GM10266 (cell line): ENCODE measurements at regions not wholly inside any gene's neighbourhood (a gene's known extent, or its start where the extent isn't known, plus 50 kb on each side); places are given as distances from the start of the nearest gene placed in this dataset.
"Not testable (repeated sequence)": the region's sequence is repeated elsewhere in the genome, so short reads cannot be mapped to it uniquely, and the experiment has no call there.

Source experiments
- DNase-seq: peaks from one replicate; pipeline ENCODE4 v3.0.0; 2012; ENCODE audit errors: extremely low spot score
- CTCF ChIP-seq: IDR thresholded peaks from 2 replicates; pipeline ENCODE4 v1.5.1; 2012; ENCODE audit warnings: mild to moderate bottlenecking, low read depth; ENCODE audit not compliant: control insufficient read depth, insufficient read depth; ENCODE audit errors: missing control alignments

DNA sequence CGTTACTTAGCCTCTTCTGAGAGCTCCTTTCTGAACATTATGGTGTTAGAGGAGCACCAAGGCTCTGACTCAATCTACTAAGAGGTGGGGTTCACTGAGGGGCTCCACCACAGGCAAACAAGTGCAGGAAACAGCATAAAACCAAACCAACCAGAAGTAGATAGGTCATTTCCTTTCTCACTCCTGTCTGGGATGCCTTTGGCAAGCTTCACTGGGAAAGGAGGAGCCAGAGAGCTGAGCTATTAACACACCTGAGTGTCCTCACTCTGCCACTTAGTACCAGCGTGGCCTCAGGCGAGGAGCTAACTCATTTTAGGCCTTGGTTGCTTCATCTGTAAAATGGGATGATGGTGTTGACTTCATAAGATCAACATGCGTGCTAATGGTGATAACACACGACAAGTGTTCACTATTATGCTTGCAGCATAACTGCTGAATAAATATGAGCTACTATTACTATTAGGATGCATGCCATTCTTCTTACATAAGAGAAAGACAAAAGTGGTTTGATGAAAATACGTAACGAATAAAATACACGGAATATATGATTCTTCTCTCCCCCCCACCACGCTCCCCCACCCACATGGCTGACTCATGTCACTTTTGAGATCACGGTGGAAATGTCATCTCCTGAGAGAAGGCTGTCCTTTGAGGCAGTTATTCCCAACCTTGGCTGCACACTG lies 185.4 kb downstream of the BCAS1 start:
- no peak for TF ChIP-seq CTCF
- no peak for DNase-seq

GRCh38 chr20:53883098-53883911 lies 187.1 kb downstream of the BCAS1 start:
- DNase-seq = no peak
- no peak for TF ChIP-seq CTCF

DNA sequence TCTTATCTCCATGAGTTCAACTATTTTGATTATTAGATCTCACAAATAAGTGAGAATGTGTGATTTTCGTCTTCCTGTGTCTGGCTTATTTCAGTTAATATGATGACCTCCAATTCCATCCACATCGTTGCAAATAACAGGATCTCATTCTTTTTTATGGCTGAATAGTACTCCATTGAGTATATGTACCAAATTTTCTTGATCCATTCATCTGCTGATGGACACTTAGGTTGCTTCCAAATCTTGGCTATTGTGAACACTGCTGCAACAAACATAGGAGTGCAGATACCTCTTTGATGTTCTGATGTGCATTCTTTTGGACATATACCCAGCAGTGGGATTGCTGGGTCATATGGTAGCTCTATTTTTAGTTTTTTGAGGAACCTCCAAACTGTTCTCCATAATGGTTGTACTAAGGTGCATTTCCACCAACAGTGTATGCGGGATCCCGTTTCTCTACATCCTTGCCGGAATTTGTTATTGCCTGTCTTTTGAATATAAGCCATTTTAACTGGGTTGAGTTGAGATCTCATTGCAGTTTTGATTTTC lies 187.9 kb downstream of the BCAS1 start:
- not testable (repeated sequence) for DNase-seq

GRCh38 chr20:53881362-53881761 lies 189.0 kb downstream of the BCAS1 start:
- no peak for TF ChIP-seq CTCF
- no peak for DNase-seq

GRCh38 chr20:53880108-53880641 lies 190.2 kb downstream of the BCAS1 start:
- no peak for DNase-seq
- TF ChIP-seq CTCF = no peak

- no peak for DNase-seq
- TF ChIP-seq CTCF = no peak
These were observed 191.2 kb downstream of the BCAS1 start for GRCh38 chr20:53879048-53879684.

DNA sequence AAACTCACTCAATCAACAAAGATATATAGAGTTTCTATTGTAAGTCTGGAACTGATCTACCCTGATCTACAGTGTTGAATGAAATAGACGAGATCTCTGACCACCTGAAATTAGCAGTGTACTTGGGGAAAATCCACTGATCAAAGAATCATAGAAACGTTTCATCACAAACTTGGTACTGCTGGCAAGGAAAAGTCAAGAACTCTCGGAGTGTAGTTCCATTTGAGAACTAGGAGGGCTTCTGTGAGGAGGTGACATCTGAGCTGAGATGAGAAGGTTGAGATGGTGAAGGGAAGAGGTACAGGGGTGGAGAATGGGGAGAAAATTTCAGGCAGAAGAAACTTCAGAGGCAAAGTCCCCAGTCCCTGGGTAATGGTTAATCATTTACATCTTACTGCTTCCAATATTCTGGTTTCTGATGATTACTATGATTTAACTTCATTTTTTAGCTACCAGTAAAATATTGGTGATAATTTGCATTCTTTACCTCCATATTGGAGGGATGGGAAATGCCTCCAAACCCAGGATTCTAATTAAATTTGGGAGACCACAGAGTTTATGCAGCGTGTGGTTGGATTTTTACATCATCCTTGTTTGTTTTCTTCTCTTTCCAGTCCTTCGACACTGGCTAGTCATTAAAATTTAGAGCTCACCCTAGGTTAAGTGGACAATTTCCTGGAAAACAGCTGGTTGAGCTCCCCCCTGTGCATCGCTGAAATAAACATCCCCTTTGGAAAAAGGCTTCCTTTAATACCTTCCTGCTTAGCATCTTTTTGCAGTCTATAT lies 191.9 kb downstream of the BCAS1 start:
- no peak for DNase-seq

More for the DNA sequence above, 191.9 kb downstream of the BCAS1 start:
- no peak for TF ChIP-seq CTCF
